Skin epidermis (tissue), 12 donors: ENCODE measurements at regions not wholly inside any gene's neighbourhood (a gene's known extent, or its start where the extent isn't known, plus 50 kb on each side); places are given as distances from the start of the nearest gene placed in this dataset.

Source experiments
- H3K27ac ChIP-seq, 21 experiments: fragments of 200-600 bp; sonication (generic) in 11 of 21; one replicate each; pipeline ENCODE4 v1.5.0; 2020; ENCODE audit warnings: mild to moderate bottlenecking in 3 of 21, inconsistent platforms in 2 of 21, moderate library complexity in 2 of 21
- H3K4me3 ChIP-seq, 7 experiments: fragments of 200-600 bp; sonication (generic) in 2 of 7; one replicate each; pipeline ENCODE4 v1.5.0; 2020; ENCODE audit warnings: inconsistent platforms in 2 of 7, mild to moderate bottlenecking in 2 of 7, moderate library complexity in 1 of 7

GRCh38 chr4:115883847-115884246 lies 770.4 kb upstream of the NDST4 start:
- Histone ChIP-seq H3K4me3 (no peak overlapping the region), H3K27ac (no peak overlapping the region)

- H3K27ac ChIP-seq, result no peak overlapping the region
- H3K4me3 ChIP-seq, result no peak overlapping the region
These were observed 769.8 kb upstream of the NDST4 start for GRCh38 chr4:115883231-115883630.

- Histone ChIP-seq H3K4me3 (no peak overlapping the region), H3K27ac (no peak overlapping the region)
These were observed 759.6 kb upstream of the NDST4 start for GRCh38 chr4:115873048-115873447.

- H3K27ac ChIP-seq, result no peak overlapping the region
- H3K4me3 ChIP-seq, result no peak overlapping the region
These were observed 758.2 kb upstream of the NDST4 start for GRCh38 chr4:115871596-115871995.

GRCh38 chr4:115866364-115866896 lies 753.0 kb upstream of the NDST4 start:
- Histone ChIP-seq H3K27ac (no peak overlapping the region), H3K4me3 (no peak overlapping the region)

- Histone ChIP-seq H3K4me3 (no peak overlapping the region), H3K27ac (no peak overlapping the region)
These were observed 752.3 kb upstream of the NDST4 start for GRCh38 chr4:115865736-115866135.

- Histone ChIP-seq H3K27ac (no peak overlapping the region), H3K4me3 (no peak overlapping the region)
These were observed 739.3 kb upstream of the NDST4 start for GRCh38 chr4:115852767-115853091.

- no peak overlapping the region for H3K27ac ChIP-seq
- no peak overlapping the region for H3K4me3 ChIP-seq
These were observed 738.7 kb upstream of the NDST4 start for GRCh38 chr4:115851918-115852766.

- H3K27ac ChIP-seq, result no peak overlapping the region
- no peak overlapping the region for H3K4me3 ChIP-seq
These were observed 737.5 kb upstream of the NDST4 start for GRCh38 chr4:115850799-115851509.

- H3K4me3 ChIP-seq, result no peak overlapping the region
These were observed 730.8 kb upstream of the NDST4 start for GRCh38 chr4:115844180-115844579.

GRCh38 chr4:115841871-115842270 lies 728.5 kb upstream of the NDST4 start:
- H3K27ac ChIP-seq, result no peak overlapping the region
- no peak overlapping the region for H3K4me3 ChIP-seq

More at GRCh38 chr4:115844180-115844579, 730.8 kb upstream of the NDST4 start:
- H3K27ac ChIP-seq, result no peak overlapping the region

GRCh38 chr4:115834441-115834840 lies 721.0 kb upstream of the NDST4 start:
- Histone ChIP-seq H3K27ac (no peak overlapping the region), H3K4me3 (no peak overlapping the region)

- no peak overlapping the region for H3K4me3 ChIP-seq
- no peak overlapping the region for H3K27ac ChIP-seq
These were observed 711.2 kb upstream of the NDST4 start for GRCh38 chr4:115824630-115825029.

GRCh38 chr4:115803825-115804224 lies 690.4 kb upstream of the NDST4 start:
- H3K27ac ChIP-seq, result no peak overlapping the region
- no peak overlapping the region for H3K4me3 ChIP-seq

- no peak overlapping the region for H3K4me3 ChIP-seq
These were observed 677.4 kb upstream of the NDST4 start for GRCh38 chr4:115790812-115791211.

GRCh38 chr4:115781528-115782146 lies 668.2 kb upstream of the NDST4 start:
- H3K27ac ChIP-seq, result no peak overlapping the region
- H3K4me3 ChIP-seq, result no peak overlapping the region

More at GRCh38 chr4:115790812-115791211, 677.4 kb upstream of the NDST4 start:
- no peak overlapping the region for H3K27ac ChIP-seq

GRCh38 chr4:115780835-115781234 lies 667.4 kb upstream of the NDST4 start:
- Histone ChIP-seq H3K27ac (no peak overlapping the region), H3K4me3 (no peak overlapping the region)

GRCh38 chr4:115780268-115780667 lies 666.8 kb upstream of the NDST4 start:
- H3K27ac ChIP-seq, result no peak overlapping the region

GRCh38 chr4:115770046-115770543 lies 656.7 kb upstream of the NDST4 start:
- no peak overlapping the region for H3K4me3 ChIP-seq
- H3K27ac ChIP-seq, result no peak overlapping the region

More at GRCh38 chr4:115780268-115780667, 666.8 kb upstream of the NDST4 start:
- no peak overlapping the region for H3K4me3 ChIP-seq

GRCh38 chr4:115769396-115769795 lies 656.0 kb upstream of the NDST4 start:
- Histone ChIP-seq H3K27ac (no peak overlapping the region), H3K4me3 (no peak overlapping the region)
